HepG2 (cell line): ENCODE measurements at regions not wholly inside any gene's neighbourhood (a gene's known extent, or its start where the extent isn't known, plus 50 kb on each side); places are given as distances from the start of the nearest gene placed in this dataset.

ENCODE experiments used
- HMG20B ChIP-seq: conservative IDR thresholded peaks from 2 replicates; pipeline ENCODE4 v1.6.1; 2016; ENCODE audit warnings: missing genetic modification reagents, missing compliant biosample characterization
- KDM6A ChIP-seq: IDR thresholded peaks from 2 replicates; pipeline ENCODE4 v1.6.1; 2016; ENCODE audit warnings: low read depth
- KLF9 ChIP-seq: IDR thresholded peaks from 2 replicates; pipeline ENCODE4 v1.6.1; 2016; ENCODE audit warnings: low read depth
- NFE2 ChIP-seq: sonication (generic); formaldehyde crosslinking; IDR thresholded peaks from 2 replicates; pipeline ENCODE4 v1.4.0; 2020; ENCODE audit warnings: missing genetic modification reagents
- SMAD9 ChIP-seq: sonication (generic); formaldehyde crosslinking; IDR thresholded peaks from 2 replicates; pipeline ENCODE4 v1.5.1; 2020; ENCODE audit warnings: mild to moderate bottlenecking, missing genetic modification reagents
- SMC3 ChIP-seq: IDR thresholded peaks from 2 replicates; pipeline ENCODE4 v1.6.1; 2011; ENCODE audit warnings: low read length, improper control_type of control experiment
- ZFP82 ChIP-seq: sonication (generic); formaldehyde crosslinking; IDR thresholded peaks from 2 replicates; pipeline ENCODE4 v1.5.1; 2020; ENCODE audit warnings: mild to moderate bottlenecking, missing genetic modification reagents, borderline replicate concordance
- ZNF136 ChIP-seq: sonication (generic); formaldehyde crosslinking; IDR thresholded peaks from 2 replicates; pipeline ENCODE4 v1.8.1; 2022; ENCODE audit warnings: low read depth, mild to moderate bottlenecking, moderate library complexity, missing genetic modification reagents
- ZNF17 ChIP-seq: sonication (generic); formaldehyde crosslinking; IDR thresholded peaks from 2 replicates; pipeline ENCODE4 v1.5.0; 2020; ENCODE audit warnings: mild to moderate bottlenecking, missing genetic modification reagents
- ZNF569 ChIP-seq: sonication (generic); formaldehyde crosslinking; IDR thresholded peaks from 2 replicates; pipeline ENCODE4 v1.5.0; 2020; ENCODE audit warnings: mild to moderate bottlenecking, missing genetic modification reagents, moderate library complexity, borderline replicate concordance
- ZNF879 ChIP-seq: sonication (generic); formaldehyde crosslinking; IDR thresholded peaks from 2 replicates; pipeline ENCODE4 v1.8.1; 2023; ENCODE audit warnings: missing genetic modification reagents
- TF ChIP-seq, protein P1 (sequence below): sonication (generic); formaldehyde crosslinking; IDR thresholded peaks from 2 replicates; pipeline ENCODE4 v1.9.0; 2021; ENCODE audit warnings: mild to moderate bottlenecking, missing genetic modification reagents
- TF ChIP-seq, protein P2 (sequence below): sonication (generic); formaldehyde crosslinking; IDR thresholded peaks from 2 replicates; pipeline ENCODE4 v1.4.0; 2020; ENCODE audit warnings: missing genetic modification reagents, borderline replicate concordance
- TF ChIP-seq, protein P3 (sequence below): IDR thresholded peaks from 2 replicates; pipeline ENCODE4 v1.6.1; 2016; ENCODE audit warnings: mild to moderate bottlenecking
- TF ChIP-seq, protein P4 (sequence below): sonication (generic); formaldehyde crosslinking; IDR thresholded peaks from 2 replicates; pipeline ENCODE4 v1.4.0; 2020; ENCODE audit warnings: missing genetic modification reagents, borderline replicate concordance

DNA sequence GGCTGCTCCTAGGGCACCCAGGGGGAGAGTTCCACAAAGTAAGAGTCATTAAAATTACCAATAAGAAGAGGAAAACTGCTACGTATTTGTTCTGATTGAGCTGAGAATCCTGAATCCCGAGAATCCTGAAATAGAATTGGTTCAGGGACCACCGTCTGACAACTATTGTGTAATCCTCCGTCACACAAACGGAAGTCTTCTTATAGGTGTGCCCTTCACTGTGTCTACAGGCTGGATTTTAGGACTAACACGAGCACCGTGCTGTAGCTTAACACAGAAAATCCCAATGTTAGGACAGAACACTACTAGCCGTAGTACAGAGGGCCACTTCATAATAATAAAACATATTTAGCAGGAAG, 50.6 kb upstream of the RNF182 start (continued):
- TF ChIP-seq, protein P1, sequence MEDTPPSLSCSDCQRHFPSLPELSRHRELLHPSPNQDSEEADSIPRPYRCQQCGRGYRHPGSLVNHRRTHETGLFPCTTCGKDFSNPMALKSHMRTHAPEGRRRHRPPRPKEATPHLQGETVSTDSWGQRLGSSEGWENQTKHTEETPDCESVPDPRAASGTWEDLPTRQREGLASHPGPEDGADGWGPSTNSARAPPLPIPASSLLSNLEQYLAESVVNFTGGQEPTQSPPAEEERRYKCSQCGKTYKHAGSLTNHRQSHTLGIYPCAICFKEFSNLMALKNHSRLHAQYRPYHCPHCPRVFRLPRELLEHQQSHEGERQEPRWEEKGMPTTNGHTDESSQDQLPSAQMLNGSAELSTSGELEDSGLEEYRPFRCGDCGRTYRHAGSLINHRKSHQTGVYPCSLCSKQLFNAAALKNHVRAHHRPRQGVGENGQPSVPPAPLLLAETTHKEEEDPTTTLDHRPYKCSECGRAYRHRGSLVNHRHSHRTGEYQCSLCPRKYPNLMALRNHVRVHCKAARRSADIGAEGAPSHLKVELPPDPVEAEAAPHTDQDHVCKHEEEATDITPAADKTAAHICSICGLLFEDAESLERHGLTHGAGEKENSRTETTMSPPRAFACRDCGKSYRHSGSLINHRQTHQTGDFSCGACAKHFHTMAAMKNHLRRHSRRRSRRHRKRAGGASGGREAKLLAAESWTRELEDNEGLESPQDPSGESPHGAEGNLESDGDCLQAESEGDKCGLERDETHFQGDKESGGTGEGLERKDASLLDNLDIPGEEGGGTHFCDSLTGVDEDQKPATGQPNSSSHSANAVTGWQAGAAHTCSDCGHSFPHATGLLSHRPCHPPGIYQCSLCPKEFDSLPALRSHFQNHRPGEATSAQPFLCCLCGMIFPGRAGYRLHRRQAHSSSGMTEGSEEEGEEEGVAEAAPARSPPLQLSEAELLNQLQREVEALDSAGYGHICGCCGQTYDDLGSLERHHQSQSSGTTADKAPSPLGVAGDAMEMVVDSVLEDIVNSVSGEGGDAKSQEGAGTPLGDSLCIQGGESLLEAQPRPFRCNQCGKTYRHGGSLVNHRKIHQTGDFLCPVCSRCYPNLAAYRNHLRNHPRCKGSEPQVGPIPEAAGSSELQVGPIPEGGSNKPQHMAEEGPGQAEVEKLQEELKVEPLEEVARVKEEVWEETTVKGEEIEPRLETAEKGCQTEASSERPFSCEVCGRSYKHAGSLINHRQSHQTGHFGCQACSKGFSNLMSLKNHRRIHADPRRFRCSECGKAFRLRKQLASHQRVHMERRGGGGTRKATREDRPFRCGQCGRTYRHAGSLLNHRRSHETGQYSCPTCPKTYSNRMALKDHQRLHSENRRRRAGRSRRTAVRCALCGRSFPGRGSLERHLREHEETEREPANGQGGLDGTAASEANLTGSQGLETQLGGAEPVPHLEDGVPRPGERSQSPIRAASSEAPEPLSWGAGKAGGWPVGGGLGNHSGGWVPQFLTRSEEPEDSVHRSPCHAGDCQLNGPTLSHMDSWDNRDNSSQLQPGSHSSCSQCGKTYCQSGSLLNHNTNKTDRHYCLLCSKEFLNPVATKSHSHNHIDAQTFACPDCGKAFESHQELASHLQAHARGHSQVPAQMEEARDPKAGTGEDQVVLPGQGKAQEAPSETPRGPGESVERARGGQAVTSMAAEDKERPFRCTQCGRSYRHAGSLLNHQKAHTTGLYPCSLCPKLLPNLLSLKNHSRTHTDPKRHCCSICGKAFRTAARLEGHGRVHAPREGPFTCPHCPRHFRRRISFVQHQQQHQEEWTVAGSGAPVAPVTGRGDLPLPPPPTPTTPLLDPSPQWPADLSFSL, result no peak
- TF ChIP-seq ZFP82 (CRISPR knock-in tag), result 0 out of 2 replicates have a peak, but pooled peaks have one; percentile 55
- no peak for TF ChIP-seq KDM6A
- no peak for TF ChIP-seq ZNF879 (CRISPR knock-in tag)
- TF ChIP-seq KLF9 (CRISPR knock-in tag), result no peak
- no peak for TF ChIP-seq ZNF136
- TF ChIP-seq SMC3, result no peak
- TF ChIP-seq HMG20B (CRISPR knock-in tag), result no peak
- TF ChIP-seq, protein P2, sequence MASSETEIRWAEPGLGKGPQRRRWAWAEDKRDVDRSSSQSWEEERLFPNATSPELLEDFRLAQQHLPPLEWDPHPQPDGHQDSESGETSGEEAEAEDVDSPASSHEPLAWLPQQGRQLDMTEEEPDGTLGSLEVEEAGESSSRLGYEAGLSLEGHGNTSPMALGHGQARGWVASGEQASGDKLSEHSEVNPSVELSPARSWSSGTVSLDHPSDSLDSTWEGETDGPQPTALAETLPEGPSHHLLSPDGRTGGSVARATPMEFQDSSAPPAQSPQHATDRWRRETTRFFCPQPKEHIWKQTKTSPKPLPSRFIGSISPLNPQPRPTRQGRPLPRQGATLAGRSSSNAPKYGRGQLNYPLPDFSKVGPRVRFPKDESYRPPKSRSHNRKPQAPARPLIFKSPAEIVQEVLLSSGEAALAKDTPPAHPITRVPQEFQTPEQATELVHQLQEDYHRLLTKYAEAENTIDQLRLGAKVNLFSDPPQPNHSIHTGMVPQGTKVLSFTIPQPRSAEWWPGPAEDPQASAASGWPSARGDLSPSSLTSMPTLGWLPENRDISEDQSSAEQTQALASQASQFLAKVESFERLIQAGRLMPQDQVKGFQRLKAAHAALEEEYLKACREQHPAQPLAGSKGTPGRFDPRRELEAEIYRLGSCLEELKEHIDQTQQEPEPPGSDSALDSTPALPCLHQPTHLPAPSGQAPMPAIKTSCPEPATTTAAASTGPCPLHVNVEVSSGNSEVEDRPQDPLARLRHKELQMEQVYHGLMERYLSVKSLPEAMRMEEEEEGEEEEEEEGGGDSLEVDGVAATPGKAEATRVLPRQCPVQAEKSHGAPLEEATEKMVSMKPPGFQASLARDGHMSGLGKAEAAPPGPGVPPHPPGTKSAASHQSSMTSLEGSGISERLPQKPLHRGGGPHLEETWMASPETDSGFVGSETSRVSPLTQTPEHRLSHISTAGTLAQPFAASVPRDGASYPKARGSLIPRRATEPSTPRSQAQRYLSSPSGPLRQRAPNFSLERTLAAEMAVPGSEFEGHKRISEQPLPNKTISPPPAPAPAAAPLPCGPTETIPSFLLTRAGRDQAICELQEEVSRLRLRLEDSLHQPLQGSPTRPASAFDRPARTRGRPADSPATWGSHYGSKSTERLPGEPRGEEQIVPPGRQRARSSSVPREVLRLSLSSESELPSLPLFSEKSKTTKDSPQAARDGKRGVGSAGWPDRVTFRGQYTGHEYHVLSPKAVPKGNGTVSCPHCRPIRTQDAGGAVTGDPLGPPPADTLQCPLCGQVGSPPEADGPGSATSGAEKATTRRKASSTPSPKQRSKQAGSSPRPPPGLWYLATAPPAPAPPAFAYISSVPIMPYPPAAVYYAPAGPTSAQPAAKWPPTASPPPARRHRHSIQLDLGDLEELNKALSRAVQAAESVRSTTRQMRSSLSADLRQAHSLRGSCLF (CRISPR knock-in tag), result no peak
- TF ChIP-seq ZNF17 (CRISPR knock-in tag), result no peak
- no peak for TF ChIP-seq SMAD9 (CRISPR knock-in tag)
- TF ChIP-seq, protein P3, sequence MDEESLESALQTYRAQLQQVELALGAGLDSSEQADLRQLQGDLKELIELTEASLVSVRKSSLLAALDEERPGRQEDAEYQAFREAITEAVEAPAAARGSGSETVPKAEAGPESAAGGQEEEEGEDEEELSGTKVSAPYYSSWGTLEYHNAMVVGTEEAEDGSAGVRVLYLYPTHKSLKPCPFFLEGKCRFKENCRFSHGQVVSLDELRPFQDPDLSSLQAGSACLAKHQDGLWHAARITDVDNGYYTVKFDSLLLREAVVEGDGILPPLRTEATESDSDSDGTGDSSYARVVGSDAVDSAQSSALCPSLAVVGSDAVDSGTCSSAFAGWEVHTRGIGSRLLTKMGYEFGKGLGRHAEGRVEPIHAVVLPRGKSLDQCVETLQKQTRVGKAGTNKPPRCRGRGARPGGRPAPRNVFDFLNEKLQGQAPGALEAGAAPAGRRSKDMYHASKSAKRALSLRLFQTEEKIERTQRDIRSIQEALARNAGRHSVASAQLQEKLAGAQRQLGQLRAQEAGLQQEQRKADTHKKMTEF (CRISPR knock-in tag), result peak; percentile 16; the same call in 1 of the 2 replicates
- no peak for TF ChIP-seq NFE2 (CRISPR knock-in tag)
- TF ChIP-seq ZNF569, result no peak
- TF ChIP-seq, protein P4, sequence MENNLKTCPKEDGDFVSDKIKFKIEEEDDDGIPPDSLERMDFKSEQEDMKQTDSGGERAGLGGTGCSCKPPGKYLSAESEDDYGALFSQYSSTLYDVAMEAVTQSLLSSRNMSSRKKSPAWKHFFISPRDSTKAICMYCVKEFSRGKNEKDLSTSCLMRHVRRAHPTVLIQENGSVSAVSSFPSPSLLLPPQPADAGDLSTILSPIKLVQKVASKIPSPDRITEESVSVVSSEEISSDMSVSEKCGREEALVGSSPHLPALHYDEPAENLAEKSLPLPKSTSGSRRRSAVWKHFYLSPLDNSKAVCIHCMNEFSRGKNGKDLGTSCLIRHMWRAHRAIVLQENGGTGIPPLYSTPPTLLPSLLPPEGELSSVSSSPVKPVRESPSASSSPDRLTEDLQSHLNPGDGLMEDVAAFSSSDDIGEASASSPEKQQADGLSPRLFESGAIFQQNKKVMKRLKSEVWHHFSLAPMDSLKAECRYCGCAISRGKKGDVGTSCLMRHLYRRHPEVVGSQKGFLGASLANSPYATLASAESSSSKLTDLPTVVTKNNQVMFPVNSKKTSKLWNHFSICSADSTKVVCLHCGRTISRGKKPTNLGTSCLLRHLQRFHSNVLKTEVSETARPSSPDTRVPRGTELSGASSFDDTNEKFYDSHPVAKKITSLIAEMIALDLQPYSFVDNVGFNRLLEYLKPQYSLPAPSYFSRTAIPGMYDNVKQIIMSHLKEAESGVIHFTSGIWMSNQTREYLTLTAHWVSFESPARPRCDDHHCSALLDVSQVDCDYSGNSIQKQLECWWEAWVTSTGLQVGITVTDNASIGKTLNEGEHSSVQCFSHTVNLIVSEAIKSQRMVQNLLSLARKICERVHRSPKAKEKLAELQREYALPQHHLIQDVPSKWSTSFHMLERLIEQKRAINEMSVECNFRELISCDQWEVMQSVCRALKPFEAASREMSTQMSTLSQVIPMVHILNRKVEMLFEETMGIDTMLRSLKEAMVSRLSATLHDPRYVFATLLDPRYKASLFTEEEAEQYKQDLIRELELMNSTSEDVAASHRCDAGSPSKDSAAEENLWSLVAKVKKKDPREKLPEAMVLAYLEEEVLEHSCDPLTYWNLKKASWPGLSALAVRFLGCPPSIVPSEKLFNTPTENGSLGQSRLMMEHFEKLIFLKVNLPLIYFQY (CRISPR knock-in tag), result no peak
